Chondrocyte (in vitro differentiated cells): ENCODE measurements at regions not wholly inside any gene's neighbourhood (a gene's known extent, or its start where the extent isn't known, plus 50 kb on each side); places are given as distances from the start of the nearest gene placed in this dataset.

ENCODE experiments used
- DNase-seq: peaks from one replicate; pipeline ENCODE4 v3.0.0; 2021; ENCODE audit warnings: mixed read lengths, low spot score
- H3K27ac Mint-ChIP-seq: one replicate; pipeline ENCODE4 v1.8.0; 2021; ENCODE audit warnings: mild to moderate bottlenecking, moderate library complexity, mixed read lengths; ENCODE audit not compliant: unreplicated experiment
- H3K27me3 Mint-ChIP-seq: 2 replicates; pipeline ENCODE4 v1.8.0; 2021; ENCODE audit warnings: low read depth, mixed read lengths
- H3K36me3 Mint-ChIP-seq: 2 replicates; pipeline ENCODE4 v1.8.0; 2021; ENCODE audit warnings: low read depth, mixed read lengths
- H3K4me1 Mint-ChIP-seq: 2 replicates; pipeline ENCODE4 v1.8.0; 2021; ENCODE audit warnings: low read depth, mild to moderate bottlenecking, mixed read lengths
- H3K4me3 Mint-ChIP-seq: one replicate; pipeline ENCODE4 v1.8.0; 2021; ENCODE audit warnings: mild to moderate bottlenecking, moderate library complexity, mixed read lengths; ENCODE audit not compliant: unreplicated experiment
- H3K9me3 Mint-ChIP-seq: 2 replicates; pipeline ENCODE4 v1.8.0; 2021; ENCODE audit warnings: low read depth, mixed read lengths
- CTCF ChIP-seq: fragments of 200-600 bp; sonication (generic); IDR thresholded peaks from 2 replicates; pipeline ENCODE4 v1.5.0; 2021; ENCODE audit warnings: antibody characterized with exemption, mild to moderate bottlenecking, moderate library complexity

- Mint-ChIP-seq H3K27me3 (peaks cover 72% of the 10 kb centered on the region), H3K4me3 (no peak overlapping the region), H3K9me3 (peaks cover 4% of the 10 kb centered on the region), H3K36me3 (no peaks in the 10 kb centered on the region), H3K4me1 (peaks cover 7% of the 10 kb centered on the region), H3K27ac (no peak overlapping the region)
- no peak for TF ChIP-seq CTCF
- no peak for DNase-seq
These were observed 177.2 kb upstream of the PODXL start for GRCh38 chr7:131733604-131734003.

- no peak for DNase-seq
- TF ChIP-seq CTCF: no peak
- Mint-ChIP-seq H3K9me3 (peaks cover 7% of the 10 kb centered on the region), H3K4me3 (no peak overlapping the region), H3K4me1 (no peaks in the 10 kb centered on the region), H3K27ac (no peak overlapping the region), H3K27me3 (peaks cover 63% of the 10 kb centered on the region), H3K36me3 (no peaks in the 10 kb centered on the region)
These were observed 170.8 kb upstream of the PODXL start for GRCh38 chr7:131727189-131727588.

DNA sequence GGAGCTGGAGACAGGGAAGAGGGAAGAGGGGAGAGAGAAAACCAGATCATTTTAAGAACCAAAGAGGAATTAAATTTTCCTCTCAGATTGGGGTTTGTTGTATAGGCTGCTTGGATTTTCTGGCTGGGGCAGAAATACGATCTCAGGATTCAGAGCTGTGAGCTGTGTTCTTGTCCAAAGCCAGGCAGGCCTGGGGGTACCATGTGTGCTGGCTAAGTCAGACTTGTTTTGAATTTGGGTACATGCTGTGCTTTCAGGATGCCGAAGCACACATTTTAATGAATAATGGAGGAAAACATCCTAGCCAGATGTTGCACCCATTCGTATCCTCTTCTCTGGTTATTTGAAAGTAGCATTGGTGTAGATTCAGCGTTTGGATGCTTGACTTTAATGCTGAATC, 170.3 kb upstream of the PODXL start:
- DNase-seq: no peak
- no peaks in the 10 kb centered on the region for H3K4me1 Mint-ChIP-seq
- peaks cover 7% of the 10 kb centered on the region for H3K9me3 Mint-ChIP-seq
- no peak overlapping the region for H3K4me3 Mint-ChIP-seq
- TF ChIP-seq CTCF: no peak
- H3K27ac Mint-ChIP-seq: no peak overlapping the region
- peaks cover 57% of the 10 kb centered on the region for H3K27me3 Mint-ChIP-seq
- H3K36me3 Mint-ChIP-seq: no peaks in the 10 kb centered on the region

- peaks cover 7% of the 10 kb centered on the region for H3K9me3 Mint-ChIP-seq
- no peak for DNase-seq
- no peak for TF ChIP-seq CTCF
These were observed 169.6 kb upstream of the PODXL start for GRCh38 chr7:131726031-131726430.

GRCh38 chr7:131724776-131725345, 168.4 kb upstream of the PODXL start:
- H3K27ac Mint-ChIP-seq: no peak overlapping the region
- peaks cover 7% of the 10 kb centered on the region for H3K9me3 Mint-ChIP-seq
- TF ChIP-seq CTCF: no peak
- H3K27me3 Mint-ChIP-seq: peaks cover 55% of the 10 kb centered on the region
- DNase-seq: no peak
- no peaks in the 10 kb centered on the region for H3K4me1 Mint-ChIP-seq
- no peaks in the 10 kb centered on the region for H3K36me3 Mint-ChIP-seq
- H3K4me3 Mint-ChIP-seq: no peak overlapping the region

More at GRCh38 chr7:131726031-131726430, 169.6 kb upstream of the PODXL start:
- peaks cover 55% of the 10 kb centered on the region for H3K27me3 Mint-ChIP-seq
- H3K4me3 Mint-ChIP-seq: no peak overlapping the region
- no peak overlapping the region for H3K27ac Mint-ChIP-seq
- H3K36me3 Mint-ChIP-seq: no peaks in the 10 kb centered on the region
- H3K4me1 Mint-ChIP-seq: no peaks in the 10 kb centered on the region
